PC-3 (cell line): ENCODE measurements at regions not wholly inside any gene's neighbourhood (a gene's known extent, or its start where the extent isn't known, plus 50 kb on each side); places are given as distances from the start of the nearest gene placed in this dataset.
A peak's percentile ranks its signal among the peaks of the same experiment; 100 is the strongest.

Experiments
- ATAC-seq: fragments of 200-7000 bp; cut with Tn5 transposase; 2 replicates; pipeline ENCODE4 v1.9.1; 2020; ENCODE audit warnings: mild to moderate bottlenecking, moderate library complexity
- BruUV-seq: library from RNA; stranded (reverse); fragments of 400-500 nt; replicated peaks from 2 replicates; lab custom pipeline; 2021; lab: Mats Ljungman, UMichigan
- CTCF ChIA-PET: fragments of 300-600 bp; sonication (Branson Sonifier 250); formaldehyde crosslinking; loops from one replicate; lab custom pipeline; 2022; ENCODE audit warnings: antibody characterized with exemption; lab: Charles Lee
- POLR2A ChIA-PET: fragments of 300-600 bp; sonication (Branson Sonifier 250); formaldehyde crosslinking; loops from one replicate; lab custom pipeline; 2022; ENCODE audit warnings: antibody characterized with exemption; ENCODE audit not compliant: unreplicated experiment; lab: Charles Lee
- DNase-seq: peaks from one replicate; pipeline ENCODE4 v3.0.0-alpha.2; 2015
- H2AFZ ChIP-seq: fragments of 300-600 bp; sonication (generic); 2 replicates; pipeline ENCODE4 v1.6.0; 2016; ENCODE audit warnings: antibody characterized with exemption, low read length
- H3F3A ChIP-seq: fragments of 300-600 bp; sonication (generic); one replicate; pipeline ENCODE4 v1.6.0; 2017; ENCODE audit warnings: antibody characterized with exemption, low read length, control low read depth, mild to moderate bottlenecking; ENCODE audit not compliant: unreplicated experiment
- H3K27ac ChIP-seq: fragments of 300-600 bp; sonication (generic); 2 replicates; pipeline ENCODE4 v1.5.1; 2016; ENCODE audit warnings: mild to moderate bottlenecking, low read length
- H3K27me3 ChIP-seq: fragments of 300-600 bp; sonication (generic); 2 replicates; pipeline ENCODE4 v1.6.1; 2016; ENCODE audit warnings: low read length, mixed read lengths
- H3K36me3 ChIP-seq: fragments of 300-600 bp; sonication (generic); 2 replicates; pipeline ENCODE4 v1.6.1; 2016; ENCODE audit warnings: low read depth, mixed run types, low read length, mixed read lengths
- H3K4me1 ChIP-seq: fragments of 300-600 bp; sonication (generic); 2 replicates; pipeline ENCODE4 v1.5.1; 2016; ENCODE audit warnings: low read length; ENCODE audit not compliant: insufficient read depth
- H3K4me2 ChIP-seq: fragments of 300-600 bp; sonication (generic); 2 replicates; pipeline ENCODE4 v1.6.0; 2016; ENCODE audit warnings: low read length
- H3K4me3 ChIP-seq: fragments of 300-600 bp; sonication (generic); 2 replicates; pipeline ENCODE4 v1.5.1; 2016; ENCODE audit warnings: mild to moderate bottlenecking, low read length, mixed read lengths
- H3K79me2 ChIP-seq: fragments of 300-600 bp; sonication (generic); 2 replicates; pipeline ENCODE4 v1.6.1; 2017; ENCODE audit warnings: low read length, mixed read lengths
- H3K9ac ChIP-seq: fragments of 300-600 bp; sonication (generic); 2 replicates; pipeline ENCODE4 v1.6.0; 2016; ENCODE audit warnings: mild to moderate bottlenecking, low read length
- H3K9me2 ChIP-seq: fragments of 300-600 bp; sonication (generic); replicated peaks from 2 replicates; pipeline ENCODE4 v1.6.1; 2016; ENCODE audit warnings: mixed run types, low read length, mixed read lengths
- H3K9me3 ChIP-seq: fragments of 300-600 bp; sonication (generic); 2 replicates; pipeline ENCODE4 v1.6.1; 2016; ENCODE audit warnings: low read length, mixed read lengths
- H4K20me1 ChIP-seq: fragments of 300-600 bp; sonication (generic); 2 replicates; pipeline ENCODE4 v1.6.1; 2016; ENCODE audit warnings: low read length, mixed read lengths
- CTCF ChIP-seq: fragments of 300-600 bp; sonication (generic); conservative IDR thresholded peaks from 2 replicates; pipeline ENCODE4 v1.5.1; 2017; ENCODE audit warnings: antibody characterized with exemption, low read depth, mild to moderate bottlenecking, low read length
- EZH2 ChIP-seq: fragments of 300-600 bp; sonication (generic); IDR thresholded peaks from one replicate; pipeline ENCODE4 v1.6.1; 2017; ENCODE audit warnings: antibody characterized with exemption, mild to moderate bottlenecking, low read length; ENCODE audit not compliant: unreplicated experiment
- EZH2phosphoT487 ChIP-seq: fragments of 300-600 bp; sonication (generic); IDR thresholded peaks from 2 replicates; pipeline ENCODE4 v1.6.1; 2018; ENCODE audit warnings: mild to moderate bottlenecking, antibody characterized with exemption, low read length, borderline replicate concordance
- intact Hi-C: fragments of 100-400 bp; cut with micrococcal nuclease; formaldehyde crosslinking; loops from 2 replicates; pipeline ENCODE4 v1.9.0; 2023

DNA sequence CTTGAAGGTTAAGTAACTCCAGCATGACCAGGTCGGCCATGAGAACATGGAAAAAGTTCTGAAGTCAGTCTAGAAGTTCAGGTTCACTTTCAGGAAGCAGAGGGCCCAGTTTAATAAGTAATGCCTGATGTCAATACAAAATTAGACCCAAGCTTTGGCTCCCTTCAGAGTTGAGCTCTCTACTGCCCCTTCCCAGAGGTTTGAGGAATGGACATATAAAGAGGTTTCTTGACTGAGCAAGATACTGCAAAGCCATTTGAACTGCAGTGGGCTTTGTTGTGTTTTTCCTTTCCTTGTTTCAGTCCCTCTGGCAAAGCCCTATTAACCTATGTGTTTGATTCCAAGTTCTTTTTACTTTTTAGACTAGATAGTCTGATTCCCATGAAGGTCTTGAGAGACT is 97.8 kb upstream of the PREP start:
- H3K4me1 ChIP-seq, result no peaks in the 10 kb centered on the region
- no peak for TF ChIP-seq EZH2
- peak; percentile 25; the same call in 1 of the 2 replicates for TF ChIP-seq CTCF
- no peaks in the 10 kb centered on the region for H3K9me3 ChIP-seq
- no peak overlapping the region for H3K4me2 ChIP-seq
- intact Hi-C loops, result no loop called here
- DNase-seq (no peak), ATAC-seq (no peak)
- H3F3A ChIP-seq, result no peaks in the 10 kb centered on the region
- no peak overlapping the region for H2AFZ ChIP-seq
- H3K9me2 ChIP-seq, result no peaks in the 10 kb centered on the region
- no peak overlapping the region for H3K4me3 ChIP-seq
- H3K9ac ChIP-seq, result no peak overlapping the region
- no peak overlapping the region for H3K27ac ChIP-seq
- CTCF ChIA-PET, result no interaction called here
- BruUV-seq, result no TSS peak
- POLR2A ChIA-PET, result no interaction called here
- H4K20me1 ChIP-seq, result no peaks in the 10 kb centered on the region
- no peaks in the 10 kb centered on the region for H3K27me3 ChIP-seq
- H3K79me2 ChIP-seq, result no peaks in the 10 kb centered on the region
- H3K36me3 ChIP-seq, result no peaks in the 10 kb centered on the region

DNA sequence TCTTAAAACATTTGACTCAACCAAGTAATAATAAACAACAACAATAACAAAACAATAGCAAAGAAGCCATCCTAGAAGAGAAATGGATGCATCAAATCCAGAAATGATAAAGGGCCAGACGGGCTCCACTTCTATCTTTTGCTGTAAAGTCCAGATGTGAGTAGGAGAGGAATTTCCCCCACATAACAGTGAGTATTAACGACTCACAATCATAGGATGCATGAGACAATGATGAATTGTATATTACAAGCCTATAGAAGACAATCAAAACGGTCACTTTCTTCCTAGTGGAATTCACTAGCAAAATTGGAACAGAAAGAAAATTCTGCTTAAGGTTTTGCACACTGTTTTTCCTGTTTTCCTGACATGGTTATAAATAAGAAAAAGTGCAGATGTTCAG is 97.0 kb upstream of the PREP start:
- no TSS peak for BruUV-seq
- no peaks in the 10 kb centered on the region for H3K27me3 ChIP-seq
- H2AFZ ChIP-seq, result no peak overlapping the region
- no peak overlapping the region for H3K4me3 ChIP-seq
- no peaks in the 10 kb centered on the region for H3K36me3 ChIP-seq
- intact Hi-C loops, result no loop called here
- CTCF ChIA-PET, result no interaction called here
- no peak overlapping the region for H3K9ac ChIP-seq
- no peaks in the 10 kb centered on the region for H4K20me1 ChIP-seq
- H3K79me2 ChIP-seq, result no peaks in the 10 kb centered on the region
- TF ChIP-seq CTCF (no peak), EZH2phosphoT487 (no peak), EZH2 (no peak)
- H3K4me2 ChIP-seq, result no peak overlapping the region
- no peaks in the 10 kb centered on the region for H3K9me2 ChIP-seq
- no peaks in the 10 kb centered on the region for H3K9me3 ChIP-seq
- POLR2A ChIA-PET, result no interaction called here
- no peak overlapping the region for H3K27ac ChIP-seq
- DNase-seq (peak; percentile 20), ATAC-seq (peak; percentile 50; the same call in 1 of the 2 replicates)
- no peaks in the 10 kb centered on the region for H3K4me1 ChIP-seq
- H3F3A ChIP-seq, result no peaks in the 10 kb centered on the region

DNA sequence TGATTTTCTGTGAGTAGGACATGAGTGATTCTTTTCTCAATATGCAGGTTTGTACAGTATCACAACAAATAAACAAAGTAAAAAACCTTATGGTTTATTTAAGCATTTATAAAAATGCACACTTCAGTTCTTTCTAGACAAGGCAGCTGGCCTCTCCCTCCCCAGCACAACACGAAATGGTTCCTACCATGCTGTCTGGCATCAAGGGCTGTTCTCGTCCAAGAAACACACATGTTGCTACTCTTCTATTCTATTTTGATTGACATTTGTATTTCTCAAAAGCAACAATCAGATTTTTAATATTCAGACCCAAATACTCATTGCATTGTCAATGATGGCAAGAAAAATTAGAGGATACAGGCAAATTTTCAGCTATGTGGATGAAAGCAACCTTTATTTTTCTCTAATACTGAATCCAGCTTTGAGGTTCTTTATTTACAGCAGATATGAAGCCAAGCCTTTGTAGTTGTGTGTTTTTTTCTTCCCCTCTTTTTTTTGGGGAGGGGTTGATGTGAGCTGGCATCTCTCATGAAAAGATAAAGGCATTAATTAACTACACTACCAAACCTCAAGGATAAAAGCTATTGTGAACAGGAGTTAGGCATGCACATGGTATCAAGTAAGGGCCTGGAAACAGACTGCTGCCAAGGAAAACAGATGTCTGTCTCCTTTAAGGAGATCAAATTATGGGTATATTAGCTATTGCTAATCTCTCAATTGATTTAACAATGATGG is 96.4 kb upstream of the PREP start:
- intact Hi-C loops, result no loop called here
- TF ChIP-seq CTCF, result no peak
- TF ChIP-seq EZH2phosphoT487, result no peak
- H3K4me1 ChIP-seq, result no peaks in the 10 kb centered on the region
- H3K79me2 ChIP-seq, result no peaks in the 10 kb centered on the region
- DNase-seq, result no peak
- H3K27me3 ChIP-seq, result no peaks in the 10 kb centered on the region
- H3F3A ChIP-seq, result no peaks in the 10 kb centered on the region
- POLR2A ChIA-PET, result no interaction called here
- no peaks in the 10 kb centered on the region for H3K9me3 ChIP-seq
- no peak overlapping the region for H3K4me3 ChIP-seq
- no peaks in the 10 kb centered on the region for H3K36me3 ChIP-seq
- H4K20me1 ChIP-seq, result no peaks in the 10 kb centered on the region
- H3K27ac ChIP-seq, result no peak overlapping the region
- no peaks in the 10 kb centered on the region for H3K9me2 ChIP-seq
- no peak overlapping the region for H3K9ac ChIP-seq
- CTCF ChIA-PET, result no interaction called here
- BruUV-seq, result no TSS peak
- no peak overlapping the region for H2AFZ ChIP-seq
- ATAC-seq, result no peak
- H3K4me2 ChIP-seq, result no peak overlapping the region
